Head of caudate nucleus (tissue), 42 donors: ENCODE measurements at regions not wholly inside any gene's neighbourhood (a gene's known extent, or its start where the extent isn't known, plus 50 kb on each side); places are given as distances from the start of the nearest gene placed in this dataset.
A peak's percentile ranks its signal among the peaks of the same experiment; 100 is the strongest.
"Not testable (repeated sequence)": the region's sequence is repeated elsewhere in the genome, so short reads cannot be mapped to it uniquely, and the experiment has no call there.

Experiments
- DNase-seq, 42 donors: peaks; one replicate each; pipeline versions ENCODE4 v3.0.0 to v3.0.0-alpha.2; 2020 to 2021; ENCODE audit warnings: mixed read lengths in 7 of 42
- intact Hi-C: fragments of 100-400 bp; cut with DNase I; formaldehyde crosslinking; loops from one replicate; pipeline ENCODE4 v1.15.0; 2022

DNA sequence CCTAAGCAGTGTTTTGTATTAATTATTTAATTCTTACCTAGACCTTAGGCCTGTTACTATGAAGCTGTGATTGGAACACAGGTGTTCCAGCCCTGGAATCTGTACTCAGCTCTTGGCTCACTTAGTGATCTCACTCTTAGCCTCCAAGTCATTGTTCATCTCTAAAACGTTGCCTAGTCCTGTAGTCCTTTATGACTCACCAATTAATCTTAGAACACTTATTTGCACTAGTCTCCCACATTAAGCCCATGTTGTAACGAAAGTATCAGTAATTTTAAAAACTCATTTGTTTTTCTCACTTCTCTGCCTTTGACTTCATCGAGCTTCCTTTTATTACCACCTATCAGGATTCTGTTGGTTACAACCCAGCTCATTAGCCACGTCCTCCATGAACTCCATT is 1224.7 kb upstream of the TENM3 start:
- intact Hi-C loops, result no loop called here
- no peak for DNase-seq

DNA sequence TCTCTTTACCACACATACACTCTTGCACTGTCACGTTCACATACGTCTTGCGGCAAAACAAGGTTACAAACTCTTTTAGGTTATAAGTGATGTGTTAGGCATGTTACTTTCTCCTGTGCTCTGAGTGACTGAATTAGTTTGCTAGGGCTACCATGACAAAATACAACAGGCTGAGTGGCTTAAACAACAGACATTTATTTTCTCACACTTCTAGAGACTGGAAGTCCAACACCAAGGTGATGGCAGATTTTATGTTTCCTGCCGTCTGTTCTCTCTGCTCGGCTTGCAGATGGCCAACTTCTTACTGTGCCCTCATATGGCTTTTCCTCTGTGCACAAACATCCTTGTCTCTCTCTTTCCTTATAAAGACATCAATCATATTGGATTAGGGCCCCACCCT is 1224.3 kb upstream of the TENM3 start:
- no peak for DNase-seq
- intact Hi-C loops, result no loop called here

DNA sequence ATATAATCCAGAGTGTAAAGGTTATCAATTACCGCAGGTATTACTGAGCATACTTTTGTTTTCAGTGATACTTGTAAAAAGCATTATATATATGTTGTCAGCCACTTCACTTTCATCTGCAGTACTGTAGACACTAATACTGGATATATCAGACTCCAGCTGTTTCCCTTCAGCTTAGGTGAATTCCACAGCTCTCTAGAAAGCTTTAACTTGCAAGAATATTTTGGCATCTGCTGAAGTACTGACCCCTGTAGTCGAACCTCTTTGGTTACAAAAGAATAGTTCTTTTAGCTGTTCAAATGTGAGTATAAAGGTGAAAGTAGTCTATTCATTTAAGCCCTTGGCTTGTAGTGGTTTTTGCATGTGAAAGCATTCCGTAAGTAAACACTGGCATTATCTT is 1222.7 kb upstream of the TENM3 start:
- intact Hi-C loops, result no loop called here
- no peak for DNase-seq

DNA sequence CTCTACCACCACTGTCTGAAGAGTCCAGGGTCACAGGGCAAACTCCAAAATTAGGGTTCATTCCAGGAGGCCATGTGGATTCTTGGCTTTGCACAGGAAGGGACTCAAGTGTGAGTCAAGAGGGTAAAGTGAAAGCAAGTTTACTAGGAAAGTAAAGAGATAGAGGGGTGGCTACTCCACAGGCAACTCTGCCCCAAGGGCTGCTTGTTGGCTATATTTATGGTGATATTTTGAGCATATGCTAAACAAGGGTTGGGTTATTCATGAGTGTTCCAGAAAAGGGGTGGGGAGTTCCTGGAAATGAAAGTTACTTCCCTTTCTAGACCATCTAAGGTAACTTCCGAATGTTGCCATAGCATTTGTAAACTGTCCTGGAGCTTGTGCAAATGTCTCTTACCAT is 1222.0 kb upstream of the TENM3 start:
- intact Hi-C loops, result no loop called here

DNA sequence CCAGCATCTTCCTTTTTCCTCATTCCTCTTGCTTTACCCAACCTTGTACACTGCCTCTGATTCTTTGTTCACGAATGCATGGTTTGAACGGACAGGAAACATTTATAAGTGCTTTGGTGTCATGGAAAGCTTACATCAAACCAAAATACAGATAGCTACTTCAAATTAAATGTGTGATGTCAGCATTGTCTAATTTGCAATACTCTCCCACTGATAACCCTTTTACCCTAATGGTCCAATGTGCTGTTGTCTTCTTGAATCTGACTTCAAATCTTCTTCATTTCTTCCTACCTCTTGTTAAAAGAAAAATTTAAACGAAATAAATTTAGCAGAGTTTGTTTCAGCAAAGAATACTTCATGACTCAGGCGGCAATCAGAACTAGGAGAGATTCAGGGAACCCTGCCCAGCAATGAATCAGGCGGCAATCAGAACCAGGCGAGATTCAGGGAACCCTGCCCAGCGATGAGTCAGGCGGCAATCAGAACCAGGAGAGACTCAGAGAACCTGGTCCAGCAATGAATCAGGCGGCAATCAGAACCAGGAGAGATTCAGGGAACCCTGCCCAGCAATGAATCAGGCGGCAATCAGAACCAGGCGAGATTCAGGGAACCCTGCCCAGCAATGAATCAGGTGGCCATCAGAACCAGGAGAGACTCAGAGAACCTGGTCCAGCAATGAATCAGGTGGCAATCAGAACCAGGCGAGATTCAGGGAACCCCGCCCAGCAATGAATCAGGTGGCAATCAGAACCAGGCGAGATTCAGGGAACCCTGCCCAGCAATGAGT is 1212.9 kb upstream of the TENM3 start:
- intact Hi-C loops, result not testable (repeated sequence)
- peak in 8 of 42 donors; percentile 4 to 40 (median 9) for DNase-seq

More for the DNA sequence above, 1222.0 kb upstream of the TENM3 start:
- DNase-seq, result no peak

DNA sequence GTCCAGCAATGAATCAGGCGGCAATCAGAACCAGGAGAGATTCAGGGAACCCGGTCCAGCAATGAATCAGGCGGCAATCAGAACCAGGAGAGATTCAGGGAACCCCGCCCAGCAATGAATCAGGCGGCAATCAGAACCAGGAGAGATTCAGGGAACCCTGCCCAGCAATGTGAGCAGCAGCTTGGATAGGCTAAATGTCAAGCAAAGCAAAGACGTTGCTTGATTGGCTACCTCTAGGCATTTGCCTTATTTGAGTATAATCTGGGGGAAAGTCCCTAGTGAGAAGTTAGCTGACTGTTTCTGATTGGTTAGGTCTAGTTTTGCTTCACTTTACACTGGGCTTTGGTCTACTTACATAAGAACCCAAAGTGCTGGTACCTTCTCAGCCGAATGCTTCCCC is 1212.2 kb upstream of the TENM3 start:
- intact Hi-C loops, result no loop called here
- no peak for DNase-seq

DNA sequence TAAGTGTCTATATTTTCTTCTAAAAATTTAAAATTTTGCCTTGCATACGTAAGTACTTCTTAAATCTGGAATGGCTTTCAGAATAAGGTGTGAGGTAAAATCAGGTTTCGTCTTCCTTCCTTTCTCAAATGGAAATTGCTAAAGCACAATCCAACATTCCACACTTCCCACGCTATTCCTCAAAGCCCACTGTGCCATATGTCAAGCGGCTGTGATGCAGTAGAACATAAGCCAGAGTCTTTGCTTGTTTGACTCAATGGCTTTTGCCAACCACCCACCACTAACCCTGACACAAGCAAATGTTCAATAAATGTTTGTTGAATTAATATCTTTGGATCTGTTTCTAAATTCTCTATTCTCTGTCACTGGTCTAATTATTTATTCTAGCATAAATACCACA is 1199.7 kb upstream of the TENM3 start:
- intact Hi-C loops, result no loop called here
- no peak for DNase-seq

DNA sequence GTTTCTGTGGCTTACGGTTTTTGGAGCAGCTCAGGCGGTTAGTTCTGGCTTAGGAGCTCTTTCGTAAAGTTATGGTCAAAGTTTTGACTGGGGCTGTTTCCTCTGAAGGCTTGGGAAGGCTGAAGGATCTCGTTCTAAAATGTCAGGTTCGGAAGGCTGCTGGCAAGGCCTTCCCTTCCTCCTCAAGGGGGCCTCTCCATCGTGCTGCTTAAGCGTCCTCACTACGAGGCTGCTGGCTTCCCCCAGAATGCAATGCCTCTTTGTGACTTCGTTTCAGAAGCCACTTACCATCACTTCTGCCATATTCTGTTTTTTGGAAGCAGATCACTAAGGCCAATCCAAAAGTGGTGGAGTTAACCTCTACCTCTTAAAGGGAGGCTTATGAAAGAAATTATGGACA is 1196.4 kb upstream of the TENM3 start:
- DNase-seq, result no peak
- intact Hi-C loops, result no loop called here

DNA sequence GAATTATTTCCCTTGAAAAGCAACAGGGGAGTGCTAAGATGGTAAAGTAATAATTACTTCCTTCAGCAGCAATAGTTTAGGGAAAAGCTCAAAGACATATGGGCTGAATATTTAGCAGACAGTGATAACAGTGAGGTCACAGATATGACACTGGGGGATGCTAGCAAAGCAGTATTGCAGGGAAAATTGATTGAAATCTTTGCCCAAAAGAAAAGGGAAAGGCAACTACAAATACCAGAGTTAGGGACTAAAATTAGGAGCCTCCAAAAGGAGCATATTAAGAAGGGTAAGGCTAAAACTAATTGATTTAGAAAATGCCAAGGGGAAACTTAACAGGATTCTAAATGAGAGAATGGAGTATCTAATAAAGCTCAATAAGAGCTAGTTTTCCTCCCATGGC is 1191.3 kb upstream of the TENM3 start:
- no peak for DNase-seq
- intact Hi-C loops, result no loop called here

DNA sequence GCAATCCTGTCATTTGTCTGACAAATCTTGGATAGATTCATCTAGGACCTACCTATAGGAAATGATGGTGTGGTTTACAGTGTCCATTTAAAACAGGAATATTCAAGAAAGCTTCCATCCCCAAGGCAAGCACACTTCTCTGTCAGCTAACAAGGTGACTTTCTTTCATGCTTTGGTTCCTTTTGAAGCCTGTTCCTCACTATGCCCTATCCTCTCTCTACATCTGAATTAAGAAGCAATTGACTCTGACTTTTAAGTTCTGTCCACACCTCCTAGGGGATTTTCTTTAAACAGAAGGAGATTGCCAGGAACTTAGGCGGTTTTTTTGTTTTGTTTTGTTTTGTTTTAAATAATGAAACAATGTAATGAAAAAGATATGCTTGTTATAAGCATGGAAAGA is 1181.4 kb upstream of the TENM3 start:
- no peak for DNase-seq
- intact Hi-C loops, result no loop called here

DNA sequence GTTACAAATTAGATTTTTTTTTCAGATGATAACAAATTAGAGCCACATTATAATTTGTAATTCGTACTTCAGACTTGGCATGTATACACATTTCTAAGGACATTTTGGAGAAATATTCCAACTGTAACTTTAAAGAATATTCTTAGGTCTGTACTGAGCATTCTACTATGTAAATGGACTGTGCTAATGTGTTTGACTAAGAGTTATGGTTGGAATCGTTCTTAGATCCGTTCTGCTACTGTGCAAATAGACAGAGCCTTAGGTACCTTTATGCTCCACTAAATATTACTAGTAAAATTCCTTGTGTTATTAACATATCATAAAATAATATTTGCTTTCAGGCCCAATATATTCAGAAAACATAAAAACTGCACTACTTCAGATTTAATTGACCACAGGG is 1180.0 kb upstream of the TENM3 start:
- no peak for DNase-seq
- intact Hi-C loops, result no loop called here

DNA sequence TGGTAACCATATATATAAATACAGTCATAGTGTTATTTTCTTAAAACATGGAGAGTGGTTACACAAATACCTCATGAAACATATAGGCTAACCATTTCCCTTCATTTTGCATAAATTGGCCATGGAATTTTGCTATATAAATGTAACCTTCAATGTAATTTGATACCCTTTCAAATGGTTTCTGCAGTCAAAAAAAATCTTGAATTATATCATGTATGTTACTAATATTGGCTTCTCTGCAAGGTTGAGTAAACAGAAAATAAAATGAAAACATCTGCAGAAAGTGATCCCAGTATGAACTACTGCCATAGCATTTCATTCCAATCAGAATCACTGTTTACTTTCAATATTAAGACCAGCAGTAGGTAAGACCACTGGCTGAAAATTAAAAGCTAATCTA is 1165.9 kb upstream of the TENM3 start:
- intact Hi-C loops, result no loop called here
- DNase-seq, result no peak

DNA sequence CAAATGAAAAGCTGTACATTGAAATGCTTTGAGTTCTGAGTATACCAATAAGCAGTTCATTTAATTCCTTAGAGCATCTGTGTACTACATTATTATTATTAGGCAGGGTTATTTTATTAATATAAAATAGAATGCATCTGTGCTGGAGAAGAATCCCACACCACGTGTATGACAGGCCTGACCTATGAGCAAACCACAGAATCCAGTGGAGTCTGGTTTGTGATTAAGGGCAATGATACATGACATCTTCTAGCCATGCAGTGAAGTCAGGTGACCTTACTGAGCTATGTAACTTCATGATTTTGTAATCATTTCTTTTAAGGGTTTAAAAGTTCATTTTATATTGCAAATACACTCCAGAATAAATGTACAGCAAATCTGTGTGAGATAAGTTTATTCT is 1165.0 kb upstream of the TENM3 start:
- intact Hi-C loops, result no loop called here
- no peak for DNase-seq

DNA sequence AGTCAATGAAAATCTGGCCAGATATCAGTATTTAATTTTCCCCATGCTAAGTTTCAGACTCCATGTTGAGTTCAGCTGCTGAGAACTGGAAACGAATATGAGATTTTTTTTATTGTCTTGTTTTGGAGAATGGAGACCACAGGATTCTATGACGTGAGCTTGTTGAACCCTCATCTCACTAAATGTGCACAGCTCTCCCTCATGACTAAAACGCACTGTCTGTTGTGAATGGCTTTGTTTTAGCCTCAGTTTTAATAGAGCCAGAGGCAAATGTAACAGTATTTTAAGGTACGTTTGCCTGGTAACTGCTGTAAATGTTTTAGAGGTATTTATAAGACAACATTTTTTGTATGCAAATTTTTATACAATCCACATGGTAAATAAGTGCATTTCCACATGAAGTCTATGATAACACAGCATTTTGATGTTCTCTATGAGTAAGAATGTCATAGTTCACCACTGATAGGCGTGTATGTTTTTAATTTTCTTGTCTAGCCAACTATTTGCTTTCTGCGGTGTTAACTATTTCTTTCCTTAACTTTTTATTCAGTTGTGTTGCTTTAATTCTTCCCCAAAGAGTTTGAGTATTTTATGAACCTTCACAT is 1159.3 kb upstream of the TENM3 start:
- no peak for DNase-seq
- intact Hi-C loops, result no loop called here

DNA sequence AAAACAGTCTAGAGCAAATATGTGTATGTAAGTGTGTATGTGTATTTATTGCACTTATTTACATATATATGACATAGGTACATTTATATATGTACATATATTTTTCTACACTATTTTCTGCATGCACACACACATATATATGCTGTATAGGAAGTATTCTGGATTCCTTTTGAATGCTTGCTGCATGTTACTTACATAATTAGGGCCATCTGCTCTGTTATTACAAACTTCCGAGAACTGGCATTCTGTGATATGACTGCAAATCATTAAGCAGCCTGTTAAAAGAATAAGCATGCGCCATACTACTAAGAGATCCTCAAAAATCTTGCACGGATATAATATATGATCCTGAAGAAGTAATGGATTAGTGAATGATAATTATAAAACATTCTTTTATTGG is 1157.6 kb upstream of the TENM3 start:
- DNase-seq, result no peak
- intact Hi-C loops, result no loop called here

DNA sequence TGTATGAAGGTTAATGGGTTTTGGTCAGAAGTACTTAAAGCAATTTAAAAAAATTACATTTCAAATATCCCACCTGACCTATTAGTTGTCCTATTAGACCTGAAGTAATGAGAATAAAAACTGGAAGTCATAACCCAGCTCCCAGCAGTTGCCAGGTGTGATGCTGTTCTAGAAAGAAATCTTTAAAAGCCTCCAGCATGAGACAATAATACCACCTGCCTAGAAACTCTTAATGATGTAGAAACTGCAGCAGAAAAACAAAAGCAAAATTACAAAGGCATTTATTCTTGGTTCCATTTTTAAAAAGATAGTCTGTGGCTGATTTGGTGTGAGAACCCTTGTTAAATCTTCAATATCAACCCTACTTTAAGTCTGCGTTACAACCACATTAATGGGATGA is 1137.7 kb upstream of the TENM3 start:
- DNase-seq, result no peak
- intact Hi-C loops, result no loop called here

DNA sequence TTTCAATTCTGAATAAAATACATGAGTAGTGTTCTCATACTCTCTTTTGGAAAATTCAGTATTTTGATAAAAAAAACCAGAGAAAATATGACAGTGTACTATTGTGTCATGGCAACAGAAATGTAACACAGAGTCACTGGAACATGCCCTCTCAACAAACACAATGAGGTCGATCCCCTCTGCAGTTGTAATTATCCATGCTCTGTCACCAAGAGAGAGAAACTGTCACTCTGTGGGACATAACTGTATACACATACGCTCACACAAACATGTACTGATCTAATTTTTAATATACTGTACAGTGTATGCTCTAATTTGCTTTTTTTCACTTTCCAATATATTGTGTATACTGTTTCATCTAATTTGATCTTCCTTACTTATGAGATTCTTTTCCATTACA is 1136.8 kb upstream of the TENM3 start:
- intact Hi-C loops, result no loop called here

DNA sequence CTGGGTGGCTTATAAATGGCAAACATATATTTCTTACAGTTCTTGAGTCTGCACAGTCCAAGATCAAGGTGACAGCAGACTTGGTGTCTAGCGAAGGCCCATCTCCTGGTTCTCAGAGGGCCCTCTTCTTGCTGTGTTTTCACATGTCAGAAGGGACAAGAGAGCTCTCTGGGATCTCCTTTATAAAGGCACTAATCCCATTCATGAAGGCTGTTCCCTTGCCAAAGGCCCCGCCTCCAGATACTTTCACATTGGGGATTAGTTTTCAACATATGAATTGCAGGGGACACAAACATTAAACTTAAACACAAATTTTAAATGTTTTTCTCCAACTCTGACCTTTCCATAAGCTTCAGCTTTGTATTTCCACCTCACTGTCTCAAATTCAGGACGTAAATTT is 1135.0 kb upstream of the TENM3 start:
- no peak for DNase-seq
- intact Hi-C loops, result no loop called here

More for the DNA sequence above, 1136.8 kb upstream of the TENM3 start:
- no peak for DNase-seq

DNA sequence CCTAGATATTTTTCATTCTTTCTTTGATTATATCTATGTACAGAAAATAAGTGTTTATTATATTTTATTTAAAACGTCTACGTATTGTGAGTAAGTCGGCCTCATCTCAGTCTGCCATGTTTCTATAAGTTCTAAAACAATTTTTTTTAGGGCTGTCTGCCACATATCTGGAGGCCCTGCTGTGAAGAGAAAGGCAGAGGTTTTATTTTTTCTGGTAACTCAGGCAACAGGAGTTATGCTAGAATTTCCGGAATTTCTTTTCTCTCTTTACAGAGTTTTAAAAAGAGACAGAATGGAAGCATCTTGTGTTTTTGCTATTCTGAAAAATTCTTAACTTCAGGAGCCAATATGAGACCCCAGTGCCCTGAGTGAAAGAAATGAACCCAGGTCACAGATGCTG is 1124.0 kb upstream of the TENM3 start:
- no peak for DNase-seq
- intact Hi-C loops, result no loop called here

DNA sequence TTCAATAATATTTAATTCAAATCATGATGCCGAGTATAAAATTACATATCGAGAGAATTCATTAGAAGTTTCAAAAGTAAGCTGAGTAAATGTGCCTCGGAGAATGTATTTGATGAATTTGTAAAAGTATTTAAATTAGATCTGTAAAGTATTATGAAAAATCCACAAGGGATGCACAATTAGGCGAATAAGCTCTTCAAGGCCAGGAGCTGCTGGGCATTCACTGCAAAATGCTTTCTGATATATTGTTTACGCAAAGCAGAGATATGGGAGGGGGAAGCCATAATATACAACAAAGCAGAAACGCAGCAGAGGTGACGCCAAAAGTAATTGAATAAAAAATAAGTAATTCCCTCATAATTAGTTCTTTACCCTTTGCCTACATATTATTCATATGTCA is 1121.5 kb upstream of the TENM3 start:
- DNase-seq, result no peak
- intact Hi-C loops, result no loop called here

DNA sequence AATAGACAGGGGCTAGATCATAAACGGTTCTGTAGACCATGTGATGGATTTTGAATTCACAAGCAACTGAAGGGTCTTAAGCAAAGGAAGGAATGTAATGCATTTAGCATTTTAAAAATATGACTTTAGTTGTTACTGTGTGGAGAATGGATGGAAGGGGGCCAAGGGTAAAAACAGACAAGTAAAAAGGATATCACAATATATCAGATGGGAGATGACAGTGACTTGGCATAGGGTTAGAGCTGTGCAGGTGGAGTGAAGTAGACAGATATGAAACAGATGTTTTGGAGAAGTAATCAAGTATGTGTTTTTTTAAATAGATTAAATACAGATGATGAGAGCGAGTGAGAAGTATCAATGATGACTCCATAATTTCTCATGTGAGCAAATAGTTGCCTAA is 1116.0 kb upstream of the TENM3 start:
- DNase-seq, result no peak
- intact Hi-C loops, result no loop called here
